ENCODE measurements at regions not wholly inside any gene's neighbourhood (a gene's known extent, or its start where the extent isn't known, plus 50 kb on each side); places are given as distances from the start of the nearest gene placed in this dataset.

GRCh38 chr18:27899893-27900292, 277.0 kb downstream of the CDH2 start:
- Mint-ChIP-seq H3K36me3 (ENCODE audit: low read depth) (no peaks in the 10 kb centered on the region), H3K4me3 (no peak overlapping the region), H3K27ac (no peak overlapping the region), H3K4me1 (ENCODE audit: low read depth) (no peaks in the 10 kb centered on the region), H3K9me3 (peaks cover 7% of the 10 kb centered on the region), H3K27me3 (no peaks in the 10 kb centered on the region)
- POLR2A ChIA-PET: no interaction called here
- ATAC-seq: no peak
- CTCF ChIA-PET: no interaction called here
- no peak for TF ChIP-seq CTCF (IDR thresholded peaks at IDR 0.05)
- intact Hi-C loops (cut with micrococcal nuclease): no loop called here
- no peak for DNase-seq

DNA sequence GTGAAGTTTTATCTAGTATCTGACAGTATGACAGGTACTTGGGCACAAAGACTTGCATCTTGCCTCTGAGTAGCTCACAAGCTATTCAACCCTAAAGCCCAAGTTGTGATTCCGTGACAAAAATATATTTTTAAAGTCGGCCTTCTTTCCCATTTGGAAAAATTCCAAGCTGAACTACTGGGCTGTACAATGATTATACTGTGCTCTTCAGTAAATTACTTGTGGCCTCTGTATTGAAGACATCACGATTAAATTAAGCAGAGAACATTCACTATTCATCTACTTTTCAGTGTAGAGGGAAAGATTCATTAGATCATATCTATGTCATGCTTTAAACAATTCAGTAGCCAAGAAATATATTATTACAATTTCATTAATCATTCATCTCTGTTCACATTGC, 282.2 kb downstream of the CDH2 start:
- Mint-ChIP-seq H3K27ac (no peak overlapping the region), H3K4me3 (no peak overlapping the region), H3K27me3 (no peaks in the 10 kb centered on the region), H3K9me3 (peaks cover 8% of the 10 kb centered on the region), H3K4me1 (ENCODE audit: low read depth) (no peaks in the 10 kb centered on the region), H3K36me3 (ENCODE audit: low read depth) (no peaks in the 10 kb centered on the region)
- POLR2A ChIA-PET: no interaction called here
- no peak for DNase-seq
- ATAC-seq: no peak
- no peak for TF ChIP-seq CTCF (IDR thresholded peaks at IDR 0.05)
- intact Hi-C loops (cut with micrococcal nuclease): no loop called here
- CTCF ChIA-PET: no interaction called here

DNA sequence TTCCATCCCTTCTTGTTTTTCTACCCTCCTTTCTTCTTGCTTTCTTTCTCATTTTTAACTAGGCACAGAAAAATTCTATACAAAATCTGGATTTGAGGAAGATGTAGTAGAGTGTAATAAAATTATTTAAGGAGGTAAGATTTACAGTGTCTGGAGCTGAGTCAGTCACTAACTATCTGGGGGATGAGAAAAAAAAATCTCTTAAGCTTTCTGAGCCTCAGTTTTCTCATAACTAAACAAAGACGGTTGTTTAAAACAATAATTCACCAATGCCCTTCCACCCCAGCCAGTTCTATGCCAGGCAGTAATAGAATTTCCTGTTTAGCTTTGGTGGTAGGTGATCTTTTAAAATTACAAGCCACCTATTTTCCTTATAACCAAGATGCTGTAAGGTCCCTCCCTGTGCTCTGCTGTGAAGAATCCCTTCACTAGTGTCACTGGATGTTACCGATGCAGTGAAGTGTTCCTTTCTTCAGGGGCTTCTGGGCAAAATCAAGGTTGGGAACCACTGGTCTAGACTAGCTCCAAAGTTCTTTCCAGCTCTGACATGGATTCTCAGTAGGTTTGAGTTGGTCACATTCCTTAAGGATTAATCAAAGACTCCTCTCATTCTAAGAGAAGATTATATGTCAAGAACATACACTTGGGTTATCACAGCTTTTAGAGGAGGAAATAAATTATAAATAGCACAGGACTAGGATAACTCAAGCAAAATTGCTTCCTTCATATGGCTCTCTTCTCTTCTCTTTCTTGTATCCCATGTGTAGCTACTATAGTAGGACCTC, 289.0 kb downstream of the CDH2 start:
- no peak overlapping the region for H3K4me3 Mint-ChIP-seq
- H3K27ac Mint-ChIP-seq: no peak overlapping the region
- intact Hi-C loops (cut with micrococcal nuclease): no loop called here
- TF ChIP-seq CTCF (IDR thresholded peaks at IDR 0.05): no peak
- no peak for DNase-seq
- H3K9me3 Mint-ChIP-seq: peaks cover 2% of the 10 kb centered on the region
- no peaks in the 10 kb centered on the region for H3K4me1 Mint-ChIP-seq (ENCODE audit: low read depth)
- no peaks in the 10 kb centered on the region for H3K36me3 Mint-ChIP-seq (ENCODE audit: low read depth)
- ChIA-PET CTCF (no interaction called here), POLR2A (no interaction called here)
- ATAC-seq: no peak
- no peaks in the 10 kb centered on the region for H3K27me3 Mint-ChIP-seq

- Mint-ChIP-seq H3K4me3 (no peak overlapping the region), H3K27me3 (no peaks in the 10 kb centered on the region), H3K36me3 (ENCODE audit: low read depth) (no peaks in the 10 kb centered on the region), H3K4me1 (ENCODE audit: low read depth) (no peaks in the 10 kb centered on the region), H3K9me3 (peaks cover 2% of the 10 kb centered on the region), H3K27ac (no peak overlapping the region)
- ATAC-seq (no peak), DNase-seq (no peak)
- no peak for TF ChIP-seq CTCF (IDR thresholded peaks at IDR 0.05)
- intact Hi-C loops (cut with micrococcal nuclease): no loop called here
- POLR2A ChIA-PET: no interaction called here
- CTCF ChIA-PET: no interaction called here
Observed at GRCh38 chr18:27887287-27887686, 289.6 kb downstream of the CDH2 start.

DNA sequence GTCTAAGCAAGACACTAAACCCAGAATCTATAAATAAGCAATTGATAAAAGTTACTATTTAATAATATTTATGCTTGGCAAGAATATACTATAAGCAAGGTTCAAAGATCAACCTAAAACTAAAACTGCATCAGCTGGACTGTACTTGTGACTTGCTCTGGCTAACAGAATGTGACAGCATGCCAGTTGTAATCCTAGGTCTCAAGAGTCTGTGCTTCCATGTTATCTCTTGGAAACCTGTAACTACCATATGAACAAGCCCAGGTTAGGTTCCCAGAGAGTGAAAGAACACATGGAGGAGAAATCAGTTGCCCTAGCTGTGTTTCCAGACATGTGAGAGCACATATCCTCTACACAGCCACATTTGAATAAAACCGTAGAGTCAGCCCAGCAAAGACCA, 297.4 kb downstream of the CDH2 start:
- ATAC-seq: no peak

More for the DNA sequence above, 297.4 kb downstream of the CDH2 start:
- intact Hi-C loops (cut with micrococcal nuclease): no loop called here
- CTCF ChIA-PET: no interaction called here
- H3K9me3 Mint-ChIP-seq: peaks cover 1% of the 10 kb centered on the region
- TF ChIP-seq CTCF (IDR thresholded peaks at IDR 0.05): no peak
- H3K4me3 Mint-ChIP-seq: no peak overlapping the region
- no peaks in the 10 kb centered on the region for H3K36me3 Mint-ChIP-seq (ENCODE audit: low read depth)
- DNase-seq: no peak
- H3K27me3 Mint-ChIP-seq: no peaks in the 10 kb centered on the region
- H3K27ac Mint-ChIP-seq: no peak overlapping the region
- H3K4me1 Mint-ChIP-seq (ENCODE audit: low read depth): no peaks in the 10 kb centered on the region
- POLR2A ChIA-PET: no interaction called here

All from activated CD8-positive, alpha-beta T cell treated with anti-CD3 and anti-CD28 coated beads for 36 hours (primary cell).